GM21515 (cell line): ENCODE measurements at regions not wholly inside any gene's neighbourhood (a gene's known extent, or its start where the extent isn't known, plus 50 kb on each side); places are given as distances from the start of the nearest gene placed in this dataset.

Experiments
- ATAC-seq: cut with Tn5 transposase; IDR thresholded peaks from one replicate; pipeline ENCODE4 v1.9.1; 2021; ENCODE audit not compliant: unreplicated experiment

DNA sequence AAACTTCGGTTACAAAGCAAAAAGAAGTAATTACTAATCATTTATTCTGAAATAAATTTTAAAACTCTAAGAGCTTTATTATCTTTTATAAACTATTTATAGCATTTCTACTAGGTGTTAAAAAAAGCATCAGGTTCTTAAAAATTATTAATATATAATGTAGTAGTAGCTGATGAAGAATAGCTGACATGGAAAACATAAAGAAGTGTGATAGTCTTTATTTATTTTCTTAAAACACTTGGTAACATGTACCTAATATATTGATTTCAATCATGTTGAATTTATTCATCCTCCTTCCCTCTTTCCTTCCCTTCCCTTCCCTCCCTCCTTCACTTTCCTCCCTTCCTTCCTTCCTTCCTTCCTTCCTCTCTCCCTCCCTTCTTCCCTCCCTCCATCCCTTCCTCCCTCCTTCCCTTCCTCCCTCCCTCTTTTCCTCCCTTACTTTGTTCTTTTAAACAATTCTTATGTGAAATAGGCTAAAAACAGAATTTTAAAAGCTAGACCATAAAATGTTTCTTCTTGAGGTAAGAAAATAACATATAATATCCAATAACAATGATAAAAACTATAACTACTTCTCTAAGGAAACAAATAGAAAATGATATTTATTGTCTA is 913.9 kb upstream of the MAP3K7 start:
- no peak for ATAC-seq

- no peak for ATAC-seq
These were observed 911.7 kb upstream of the MAP3K7 start for GRCh38 chr6:91498576-91498975.

- ATAC-seq: no peak
These were observed 910.9 kb upstream of the MAP3K7 start for GRCh38 chr6:91497770-91498169.

DNA sequence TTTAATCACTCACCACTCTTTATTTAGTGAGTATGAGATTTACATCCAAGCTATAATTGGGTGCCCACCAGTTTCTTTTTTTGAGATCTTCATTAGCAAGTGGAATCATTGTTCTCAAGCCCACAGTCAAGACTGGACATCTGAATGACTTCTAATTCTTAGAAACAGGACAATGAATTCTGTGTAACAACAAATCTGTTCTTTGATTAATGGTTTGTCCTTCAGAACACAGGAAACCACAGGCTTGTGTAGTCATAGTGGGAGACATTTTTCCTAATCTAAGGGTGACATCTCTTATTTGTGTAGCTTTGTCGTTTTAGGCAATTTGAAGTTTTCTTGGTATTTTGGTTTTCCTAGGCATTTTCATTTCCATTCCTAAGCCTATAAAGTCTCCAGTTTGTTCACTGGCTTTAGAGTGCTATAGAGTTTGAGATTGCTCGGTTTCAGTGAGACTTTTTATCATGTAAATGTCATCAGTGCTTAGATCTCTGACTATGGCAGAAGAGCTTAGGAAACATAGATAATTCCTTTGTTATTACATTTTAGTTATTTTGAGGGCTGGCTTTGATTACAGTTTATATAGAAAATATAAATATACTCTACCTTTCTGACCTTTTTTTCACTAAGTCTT is 903.9 kb upstream of the MAP3K7 start:
- ATAC-seq: no peak

DNA sequence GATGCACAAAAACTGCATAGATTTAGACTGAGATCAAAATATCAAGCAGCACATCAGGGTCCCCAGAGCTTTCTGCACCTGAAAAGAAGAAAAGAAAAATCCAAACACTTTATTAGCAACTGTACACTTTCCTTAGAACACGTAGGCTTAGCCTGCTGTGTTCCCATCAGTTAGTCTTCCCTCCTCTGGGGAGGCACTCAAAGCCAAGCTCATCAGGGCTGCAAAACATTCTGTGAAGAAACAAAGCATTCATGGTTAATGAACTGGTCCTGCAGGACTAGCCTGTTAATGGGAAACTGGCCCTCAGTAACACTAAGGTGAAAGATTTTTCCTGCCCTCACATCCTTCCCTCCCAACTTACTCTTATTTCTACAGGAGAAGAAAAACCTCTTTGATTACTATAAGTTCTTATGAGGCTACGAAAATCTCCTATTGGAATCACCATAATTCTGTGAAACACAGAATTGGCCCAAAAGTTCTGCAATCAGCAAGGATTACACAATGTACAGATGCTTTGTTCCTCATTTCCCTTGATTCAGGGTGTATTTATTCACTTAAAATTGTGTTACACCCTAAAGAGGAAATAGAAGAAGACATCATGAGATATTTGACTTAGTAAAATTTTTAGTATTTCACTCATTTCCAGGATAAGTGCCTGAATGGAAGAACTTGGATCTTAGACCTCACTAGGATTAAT is 901.0 kb upstream of the MAP3K7 start:
- no peak for ATAC-seq

- no peak for ATAC-seq
These were observed 899.3 kb upstream of the MAP3K7 start for GRCh38 chr6:91486200-91486599.

DNA sequence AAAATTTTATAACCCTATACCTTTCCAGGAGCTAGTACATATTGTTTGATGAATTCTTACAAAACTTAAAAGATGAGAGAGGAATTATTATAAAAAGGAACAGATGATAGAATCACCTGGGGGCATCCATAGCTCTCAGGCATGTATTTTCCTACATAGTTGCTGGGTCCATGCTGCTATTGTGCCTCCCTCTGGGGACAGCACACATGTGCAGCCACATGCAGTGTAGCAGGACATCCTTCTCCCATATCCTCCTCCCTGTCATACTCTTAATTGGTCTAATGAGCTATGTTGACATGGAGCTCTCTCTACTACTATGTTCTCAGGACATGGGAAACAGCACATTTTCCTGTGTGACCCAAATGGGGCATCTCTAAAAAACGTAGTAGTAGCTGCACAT is 898.2 kb upstream of the MAP3K7 start:
- no peak for ATAC-seq

GRCh38 chr6:91483415-91484105 is 896.7 kb upstream of the MAP3K7 start:
- no peak for ATAC-seq

- peak; percentile 65 for ATAC-seq
These were observed 895.6 kb upstream of the MAP3K7 start for GRCh38 chr6:91482498-91482897.

DNA sequence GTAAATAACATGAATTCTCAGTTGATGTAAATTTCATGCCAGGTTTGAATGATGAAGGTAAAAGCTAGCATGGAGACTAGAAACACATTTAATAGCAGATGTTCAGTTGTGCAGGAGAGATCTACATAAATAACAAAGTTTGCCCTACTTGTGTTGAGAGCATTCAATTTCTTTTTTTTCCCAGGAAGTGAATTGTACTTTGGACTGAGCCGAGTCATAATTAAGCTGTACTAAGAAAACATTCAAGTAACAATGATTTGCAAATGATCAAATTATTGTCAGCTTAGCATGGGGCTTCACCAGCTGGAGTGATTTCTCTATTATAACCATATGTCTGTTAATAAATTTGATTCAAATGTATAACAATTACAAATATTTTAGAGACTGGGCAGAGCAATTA is 893.5 kb upstream of the MAP3K7 start:
- ATAC-seq: no peak

DNA sequence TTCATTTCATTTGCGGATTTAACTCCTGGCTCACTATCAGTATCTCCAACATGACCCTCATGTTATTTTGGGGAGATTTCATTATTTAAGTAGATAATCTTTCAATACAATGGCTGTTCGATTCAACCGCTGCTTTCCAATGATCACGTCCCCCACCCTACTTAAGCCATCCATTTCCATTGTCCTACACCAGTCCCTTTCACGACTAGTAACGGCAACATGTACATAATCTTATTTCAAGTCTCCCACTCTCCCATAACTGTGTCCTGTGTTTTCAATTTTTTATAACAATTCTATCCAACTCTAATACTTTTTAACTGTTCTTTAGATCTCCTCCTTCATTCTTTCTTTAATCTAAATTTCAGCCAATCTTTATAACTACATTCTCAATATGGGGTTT is 890.8 kb upstream of the MAP3K7 start:
- ATAC-seq: no peak

DNA sequence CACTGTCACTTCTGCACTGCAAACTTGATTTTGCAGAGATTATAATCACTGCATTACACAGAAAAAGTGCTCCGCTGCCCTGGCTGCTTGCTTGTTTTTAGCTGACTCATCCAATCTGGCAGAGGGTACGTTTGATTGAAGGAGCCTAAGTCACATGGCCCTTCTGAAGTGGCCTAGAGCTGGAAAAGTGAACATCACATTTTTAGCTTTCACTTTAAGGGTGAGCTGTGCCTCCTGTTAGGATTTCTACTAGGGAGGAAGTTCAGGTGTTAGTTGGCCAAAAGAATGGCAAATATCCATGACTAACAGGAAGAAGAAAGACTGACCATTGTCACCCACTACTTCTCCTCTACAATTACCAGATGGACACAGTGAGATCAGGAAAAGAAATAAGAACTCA is 889.1 kb upstream of the MAP3K7 start:
- no peak for ATAC-seq

DNA sequence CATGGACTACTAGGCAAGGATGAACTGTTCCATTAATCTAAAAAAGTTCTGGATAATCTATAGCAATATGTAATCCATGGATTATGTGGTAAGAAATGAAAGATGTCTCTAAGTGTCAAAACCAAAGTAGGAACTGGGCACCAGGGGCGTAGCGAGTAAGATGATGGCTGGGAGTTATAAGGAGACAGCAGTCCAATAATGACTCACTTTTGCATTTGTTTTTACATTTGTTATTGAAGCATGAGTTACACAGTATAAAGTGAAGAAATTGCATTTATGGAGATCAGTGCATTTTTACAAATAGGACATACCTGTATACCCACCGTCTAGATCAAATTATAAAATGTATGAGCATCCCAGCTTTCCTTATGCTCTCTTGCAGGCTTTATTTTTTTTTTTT is 878.5 kb upstream of the MAP3K7 start:
- ATAC-seq: no peak

GRCh38 chr6:91464718-91465117 is 877.8 kb upstream of the MAP3K7 start:
- ATAC-seq: no peak

- ATAC-seq: no peak
These were observed 877.3 kb upstream of the MAP3K7 start for GRCh38 chr6:91464201-91464600.

DNA sequence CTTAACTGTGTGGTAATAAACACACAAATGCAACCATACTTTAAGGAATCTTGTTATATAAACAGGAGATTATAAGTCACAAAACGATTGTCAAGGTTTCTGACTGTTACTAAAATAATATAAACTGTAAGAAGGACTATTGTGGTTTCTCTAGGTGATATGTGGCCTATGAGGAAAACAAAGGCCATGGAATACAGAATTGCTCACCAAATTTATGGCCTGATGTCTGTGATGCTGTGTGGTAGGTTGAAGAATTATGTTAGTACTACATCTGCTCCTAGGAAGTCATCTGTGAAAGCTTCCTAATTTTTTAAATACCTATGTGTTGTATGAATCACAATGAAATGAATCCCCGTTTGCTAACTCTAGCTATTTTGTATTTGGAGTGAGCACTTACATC is 875.4 kb upstream of the MAP3K7 start:
- no peak for ATAC-seq

GRCh38 chr6:91453224-91453878 is 866.5 kb upstream of the MAP3K7 start:
- no peak for ATAC-seq

GRCh38 chr6:91449539-91449938 is 862.7 kb upstream of the MAP3K7 start:
- ATAC-seq: no peak

GRCh38 chr6:91447530-91448254 is 860.8 kb upstream of the MAP3K7 start:
- ATAC-seq: peak; percentile 62

DNA sequence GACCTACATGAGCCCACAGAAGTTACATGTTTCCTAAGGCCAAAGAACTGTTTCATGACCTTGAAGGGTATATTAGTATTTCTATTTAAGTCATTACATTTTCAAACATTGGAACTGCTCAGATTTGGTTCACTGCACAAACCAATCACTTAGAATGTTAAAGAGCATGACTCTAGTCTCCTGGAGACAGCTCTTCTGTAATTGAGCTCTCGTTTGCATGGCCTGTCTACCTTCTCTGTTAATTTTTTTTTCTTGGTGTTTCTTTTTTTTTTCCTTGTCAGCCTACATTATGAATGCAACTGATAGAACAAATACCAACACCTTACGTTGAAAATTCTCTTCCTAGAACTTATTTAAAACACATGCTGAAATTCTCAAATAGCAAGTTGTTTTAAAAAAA is 860.2 kb upstream of the MAP3K7 start:
- no peak for ATAC-seq

- ATAC-seq: no peak
These were observed 856.5 kb upstream of the MAP3K7 start for GRCh38 chr6:91443405-91443804.
